Effector memory CD8-positive, alpha-beta T cell (primary cell): ENCODE measurements at regions not wholly inside any gene's neighbourhood (a gene's known extent, or its start where the extent isn't known, plus 50 kb on each side); places are given as distances from the start of the nearest gene placed in this dataset.
A peak's percentile ranks its signal among the peaks of the same experiment; 100 is the strongest.

ENCODE experiments used
- ATAC-seq: fragments of 150-1000 bp; cut with Tn5 transposase; replicated peaks from 2 replicates; pipeline ENCODE4 v1.10.0; 2021; ENCODE audit warnings: mild to moderate bottlenecking, moderate library complexity
- DNase-seq, 3 experiments: peaks; one replicate each; pipeline ENCODE4 v3.0.0; 2021
- H3K27ac Mint-ChIP-seq, 2 donors: one replicate each; pipeline ENCODE4 v1.8.0; 2022; ENCODE audit warnings: mild to moderate bottlenecking in 2 of 2, mixed read lengths in 2 of 2, moderate library complexity in 2 of 2
- H3K27me3 Mint-ChIP-seq, 2 donors: one replicate each; pipeline ENCODE4 v1.8.0; 2022; ENCODE audit warnings: mixed read lengths in 2 of 2
- H3K36me3 Mint-ChIP-seq: one replicate; pipeline ENCODE4 v1.8.0; 2022; ENCODE audit warnings: mild to moderate bottlenecking, moderate library complexity, mixed read lengths; ENCODE audit not compliant: insufficient read depth
- H3K4me1 Mint-ChIP-seq, 2 donors: one replicate each; pipeline ENCODE4 v1.8.0; 2022; ENCODE audit warnings: low read depth in 2 of 2, mixed read lengths in 2 of 2
- H3K4me3 Mint-ChIP-seq, 2 donors: one replicate each; pipeline ENCODE4 v1.8.0; 2022; ENCODE audit warnings: mild to moderate bottlenecking in 2 of 2, mixed read lengths in 2 of 2, moderate library complexity in 2 of 2
- H3K9me3 Mint-ChIP-seq, 2 donors: one replicate each; pipeline ENCODE4 v1.8.0; 2022; ENCODE audit warnings: mixed read lengths in 2 of 2

DNA sequence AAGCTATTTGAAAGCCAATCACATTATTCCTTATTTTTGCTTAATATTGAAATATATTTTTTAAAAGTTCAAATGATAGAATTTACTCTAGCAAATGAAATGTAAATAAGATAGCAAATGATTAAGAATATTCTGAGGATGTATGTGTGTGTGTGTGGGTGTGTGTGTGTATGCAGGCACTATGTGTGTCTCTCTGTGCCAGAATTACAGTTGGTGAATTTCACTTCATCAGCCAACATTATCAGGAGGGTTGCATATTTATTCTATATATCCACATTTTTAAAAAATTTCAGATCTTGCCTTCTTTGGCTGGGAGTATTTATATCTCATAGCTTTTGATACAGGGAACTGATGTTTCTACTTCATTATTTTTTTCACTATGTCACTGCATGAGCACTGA lies 274.9 kb upstream of the SOX5 start:
- Mint-ChIP-seq H3K27me3 (no peaks in the 10 kb centered on the region), H3K4me1 (no peaks in the 10 kb centered on the region)
- no peak for DNase-seq

DNA sequence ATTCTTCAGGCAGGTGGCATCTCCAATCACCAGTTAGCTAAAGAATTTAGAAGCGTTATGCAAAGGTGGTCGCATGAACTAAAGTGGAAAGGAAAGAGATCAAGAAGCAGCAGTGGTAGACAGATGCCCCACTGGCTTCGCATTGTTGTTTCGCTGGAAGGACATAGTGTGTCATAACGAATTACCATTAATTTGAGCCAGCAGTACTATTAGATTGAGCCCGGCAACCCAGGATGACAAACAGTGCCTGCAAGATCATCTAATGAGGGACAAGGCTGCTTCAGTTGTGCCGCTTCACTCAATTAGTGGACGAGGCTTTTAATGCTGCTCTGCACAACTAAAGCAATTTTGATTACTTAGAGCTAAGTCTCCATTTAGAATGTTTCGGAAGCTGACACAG lies 274.5 kb upstream of the SOX5 start:
- H3K4me3 Mint-ChIP-seq = no peak overlapping the region
- no peak for DNase-seq
- no peak for ATAC-seq
- no peaks in the 10 kb centered on the region for H3K36me3 Mint-ChIP-seq
- peaks cover 0 to 3% of the 10 kb centered on the region in 2 donors for H3K9me3 Mint-ChIP-seq
- no peak overlapping the region for H3K27ac Mint-ChIP-seq
- H3K27me3 Mint-ChIP-seq = no peaks in the 10 kb centered on the region
- H3K4me1 Mint-ChIP-seq = no peaks in the 10 kb centered on the region

More for the DNA sequence above, 274.9 kb upstream of the SOX5 start:
- ATAC-seq = no peak
- Mint-ChIP-seq H3K27ac (no peak overlapping the region), H3K9me3 (peaks cover 0 to 3% of the 10 kb centered on the region in 2 donors), H3K4me3 (no peak overlapping the region), H3K36me3 (no peaks in the 10 kb centered on the region)

DNA sequence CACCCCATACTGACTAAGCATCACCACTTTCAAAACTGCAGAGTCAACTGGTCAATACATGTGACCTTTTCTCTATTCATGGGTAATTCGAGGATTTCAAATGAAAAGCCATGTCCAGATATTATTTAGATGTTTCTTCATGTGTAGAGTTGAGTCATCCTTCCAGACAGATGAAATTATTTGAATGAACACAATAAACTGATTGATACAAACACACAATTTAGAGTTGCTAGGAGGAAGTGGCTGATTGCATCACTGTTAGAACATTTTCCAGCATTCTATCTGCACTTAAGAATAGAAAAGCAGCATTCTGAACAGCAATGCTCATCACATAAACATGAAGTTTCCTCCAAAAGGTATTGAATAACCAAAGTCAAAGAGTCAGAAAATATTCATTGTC lies 273.5 kb upstream of the SOX5 start:
- H3K4me1 Mint-ChIP-seq = no peaks in the 10 kb centered on the region
- ATAC-seq (no peak), DNase-seq (no peak)
- no peaks in the 10 kb centered on the region for H3K27me3 Mint-ChIP-seq
- H3K4me3 Mint-ChIP-seq = no peak overlapping the region
- H3K36me3 Mint-ChIP-seq = no peaks in the 10 kb centered on the region
- H3K27ac Mint-ChIP-seq = no peak overlapping the region
- H3K9me3 Mint-ChIP-seq = peaks cover 0 to 3% of the 10 kb centered on the region in 2 donors

DNA sequence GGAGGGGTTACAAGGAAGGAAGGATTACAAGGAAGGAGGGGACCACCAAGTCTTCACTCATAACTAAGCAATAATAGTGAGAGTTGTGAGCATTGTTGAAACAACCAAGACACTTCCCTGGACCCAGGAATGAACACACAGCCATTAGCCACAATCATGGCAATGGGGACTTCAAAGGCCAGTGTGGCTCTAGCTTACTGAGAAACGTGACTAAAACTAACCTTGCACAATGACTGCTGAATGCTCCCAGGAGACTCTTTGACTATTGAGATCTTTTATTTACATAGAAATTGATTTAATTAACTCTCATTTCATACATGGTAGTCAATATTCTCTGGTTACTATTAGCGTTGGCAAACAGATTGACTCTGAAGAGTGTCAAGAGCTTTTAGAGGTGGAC lies 263.0 kb upstream of the SOX5 start:
- no peak overlapping the region for H3K4me3 Mint-ChIP-seq
- no peaks in the 10 kb centered on the region for H3K36me3 Mint-ChIP-seq
- no peak overlapping the region for H3K27ac Mint-ChIP-seq
- H3K9me3 Mint-ChIP-seq = peaks cover 0 to 4% of the 10 kb centered on the region in 2 donors
- DNase-seq = no peak
- H3K4me1 Mint-ChIP-seq = no peaks in the 10 kb centered on the region
- no peak for ATAC-seq
- H3K27me3 Mint-ChIP-seq = no peaks in the 10 kb centered on the region

DNA sequence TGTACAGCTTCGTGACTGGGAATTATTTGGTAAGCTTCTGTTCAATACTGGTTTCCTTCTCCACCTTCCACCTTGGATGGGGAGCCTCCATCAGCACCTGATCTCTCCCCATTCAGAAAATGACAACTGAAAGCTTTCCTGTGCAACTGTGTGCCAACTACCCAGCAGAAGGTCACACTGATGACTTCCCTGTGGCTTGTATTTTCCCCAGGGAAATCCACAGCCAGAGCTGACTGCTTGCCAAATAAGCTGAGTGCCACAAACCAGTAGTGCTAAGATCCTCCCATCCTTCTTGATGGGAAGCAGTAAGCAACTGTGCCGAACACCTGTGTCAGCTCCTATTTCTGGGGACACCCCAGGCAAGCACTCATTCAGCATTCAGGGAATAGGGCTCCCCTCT lies 257.2 kb upstream of the SOX5 start:
- no peak for ATAC-seq
- no peak overlapping the region for H3K27ac Mint-ChIP-seq
- no peaks in the 10 kb centered on the region for H3K27me3 Mint-ChIP-seq
- H3K9me3 Mint-ChIP-seq = peaks cover 5 to 7% of the 10 kb centered on the region in 2 donors
- no peaks in the 10 kb centered on the region for H3K4me1 Mint-ChIP-seq
- no peak overlapping the region for H3K4me3 Mint-ChIP-seq
- H3K36me3 Mint-ChIP-seq = no peaks in the 10 kb centered on the region
- DNase-seq = no peak

DNA sequence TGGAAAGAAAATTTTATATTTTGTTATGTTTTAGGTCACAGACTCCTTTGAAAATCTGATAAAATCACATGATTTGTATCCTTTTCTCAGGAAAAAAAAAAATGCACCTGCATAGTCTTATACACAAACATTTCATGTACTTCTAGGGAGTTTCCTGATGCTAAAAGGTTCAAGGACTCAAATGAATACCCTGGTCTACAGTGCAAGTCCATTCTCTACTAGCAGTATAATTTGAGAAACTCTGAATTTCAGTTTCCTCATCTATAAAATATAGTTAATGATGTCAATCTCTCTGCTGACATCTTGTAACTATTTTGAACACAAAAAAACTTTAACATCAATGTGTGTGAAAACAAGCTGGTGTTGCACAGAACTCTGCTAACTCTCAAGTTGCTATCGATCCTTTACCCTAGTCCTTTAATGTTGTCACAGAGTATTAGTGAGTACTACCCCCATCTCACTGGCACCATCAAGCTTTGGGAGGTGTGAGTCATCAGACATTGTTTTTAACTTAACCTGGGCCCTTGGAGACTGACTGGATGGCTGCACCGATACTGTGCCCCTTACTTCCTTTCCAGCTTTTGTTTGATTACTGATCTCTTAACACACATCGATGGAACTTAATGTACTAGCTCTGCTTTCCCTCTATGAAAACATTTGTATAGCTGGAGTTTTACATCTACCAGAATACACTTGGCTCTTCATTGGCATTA lies 251.9 kb upstream of the SOX5 start:
- DNase-seq = no peak
- Mint-ChIP-seq H3K9me3 (peaks cover 1 to 7% of the 10 kb centered on the region in 2 donors), H3K36me3 (no peaks in the 10 kb centered on the region), H3K4me1 (no peaks in the 10 kb centered on the region), H3K27ac (no peak overlapping the region), H3K27me3 (no peaks in the 10 kb centered on the region), H3K4me3 (no peak overlapping the region)
- no peak for ATAC-seq

DNA sequence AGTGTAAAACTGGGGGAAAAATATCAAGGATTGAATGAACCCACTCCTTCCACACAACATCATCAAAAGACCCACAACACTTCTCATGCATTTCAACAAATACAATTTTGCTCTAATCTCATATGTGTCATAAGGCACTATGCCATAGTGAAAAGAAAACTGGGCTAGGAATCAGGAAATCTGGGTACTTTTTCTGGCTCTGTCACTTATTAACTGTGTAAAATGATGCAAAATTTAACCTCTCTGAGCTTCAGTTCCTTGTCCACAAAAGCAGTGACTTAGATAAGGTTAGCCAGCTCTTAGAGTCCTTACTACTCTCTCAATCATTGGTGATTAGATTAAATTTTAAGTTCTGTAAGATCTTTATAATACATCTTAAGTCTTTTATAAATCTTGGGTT lies 250.5 kb upstream of the SOX5 start:
- ATAC-seq (no peak), DNase-seq (no peak)
- Mint-ChIP-seq H3K27me3 (no peaks in the 10 kb centered on the region), H3K9me3 (peaks cover 1 to 7% of the 10 kb centered on the region in 2 donors), H3K4me3 (no peak overlapping the region), H3K36me3 (no peaks in the 10 kb centered on the region), H3K27ac (no peak overlapping the region), H3K4me1 (no peaks in the 10 kb centered on the region)

DNA sequence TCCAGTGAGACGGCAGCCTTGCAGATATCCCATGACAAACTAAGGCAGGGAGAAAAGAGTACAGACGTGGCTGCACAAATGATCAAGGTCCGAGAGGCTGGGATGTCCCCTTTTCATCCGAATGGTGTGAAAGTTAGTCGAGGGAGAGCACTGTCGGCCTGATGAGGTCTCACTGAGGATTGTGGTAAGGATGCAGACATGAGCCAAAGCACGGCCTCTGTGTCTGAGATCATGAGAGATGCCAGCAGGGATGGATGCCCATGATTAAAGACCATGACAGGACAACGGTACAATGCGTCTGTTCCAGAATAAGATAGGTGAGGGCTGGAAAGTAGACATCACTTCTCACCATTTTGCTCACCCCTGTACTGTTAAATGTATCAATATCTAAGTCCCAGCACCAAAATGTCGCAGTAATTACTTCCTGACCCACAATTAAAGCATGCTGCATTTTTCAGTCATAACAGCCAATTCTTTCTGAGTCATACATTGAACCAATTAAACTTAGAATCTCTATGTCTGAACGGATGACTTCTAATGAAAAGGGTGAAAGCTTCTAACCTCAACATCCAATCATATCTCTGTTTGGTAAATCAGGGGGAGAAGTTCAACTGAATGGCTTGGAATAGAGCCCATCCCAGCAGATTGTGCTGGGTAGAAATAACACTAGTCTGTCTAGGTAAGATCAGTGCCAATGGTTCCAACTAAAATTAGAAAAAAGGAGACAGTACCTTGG lies 249.6 kb upstream of the SOX5 start:
- H3K4me1 Mint-ChIP-seq = no peaks in the 10 kb centered on the region
- no peaks in the 10 kb centered on the region for H3K27me3 Mint-ChIP-seq
- no peak overlapping the region for H3K4me3 Mint-ChIP-seq
- H3K9me3 Mint-ChIP-seq = peaks cover 1 to 6% of the 10 kb centered on the region in 2 donors
- no peak overlapping the region for H3K27ac Mint-ChIP-seq
- ATAC-seq (no peak), DNase-seq (no peak)
- H3K36me3 Mint-ChIP-seq = no peaks in the 10 kb centered on the region

DNA sequence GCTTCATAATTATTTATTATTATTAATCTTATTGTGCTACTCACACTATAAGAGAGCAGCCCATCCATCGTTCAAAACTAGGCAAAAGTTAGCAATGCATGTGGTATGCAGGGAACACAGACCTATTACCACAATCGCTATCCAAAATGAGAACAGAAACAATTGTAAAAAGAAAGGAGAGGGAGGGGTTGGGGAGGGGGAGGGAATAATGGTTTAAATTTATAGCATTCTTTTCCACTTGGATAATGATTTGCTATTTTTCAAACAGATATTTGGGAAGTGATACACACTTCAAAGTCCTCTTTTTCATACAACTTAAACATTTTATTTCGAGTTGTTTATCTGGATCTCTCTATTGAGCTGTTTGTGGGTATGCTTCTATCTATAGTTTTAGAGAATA lies 248.6 kb upstream of the SOX5 start:
- ATAC-seq (no peak), DNase-seq (no peak)
- no peaks in the 10 kb centered on the region for H3K27me3 Mint-ChIP-seq
- H3K36me3 Mint-ChIP-seq = no peaks in the 10 kb centered on the region
- no peak overlapping the region for H3K27ac Mint-ChIP-seq
- H3K9me3 Mint-ChIP-seq = no peaks in the 10 kb centered on the region
- H3K4me3 Mint-ChIP-seq = no peak overlapping the region
- H3K4me1 Mint-ChIP-seq = no peaks in the 10 kb centered on the region

DNA sequence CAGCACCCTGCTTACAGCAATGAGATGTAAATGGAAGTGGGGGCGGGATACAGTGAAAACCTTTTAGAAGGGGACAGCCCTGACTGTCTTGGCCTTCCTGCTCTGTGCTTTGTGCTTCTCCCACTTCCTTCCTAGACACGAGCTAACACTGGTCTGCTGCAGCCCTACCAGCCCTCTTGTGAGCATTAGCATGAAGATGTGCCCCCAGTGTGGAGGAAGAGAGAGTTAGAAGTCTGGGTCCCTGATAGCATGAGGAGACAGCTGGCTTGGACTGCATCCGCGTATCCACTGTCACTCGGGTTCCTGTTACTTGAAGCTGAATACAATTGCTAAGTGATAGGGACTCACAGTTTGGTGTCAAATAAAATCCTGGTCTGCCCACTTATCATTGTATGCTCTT lies 248.1 kb upstream of the SOX5 start:
- ATAC-seq (no peak), DNase-seq (no peak)
- no peak overlapping the region for H3K27ac Mint-ChIP-seq
- no peak overlapping the region for H3K4me3 Mint-ChIP-seq
- no peaks in the 10 kb centered on the region for H3K27me3 Mint-ChIP-seq
- H3K9me3 Mint-ChIP-seq = no peaks in the 10 kb centered on the region
- H3K4me1 Mint-ChIP-seq = no peaks in the 10 kb centered on the region
- no peaks in the 10 kb centered on the region for H3K36me3 Mint-ChIP-seq

DNA sequence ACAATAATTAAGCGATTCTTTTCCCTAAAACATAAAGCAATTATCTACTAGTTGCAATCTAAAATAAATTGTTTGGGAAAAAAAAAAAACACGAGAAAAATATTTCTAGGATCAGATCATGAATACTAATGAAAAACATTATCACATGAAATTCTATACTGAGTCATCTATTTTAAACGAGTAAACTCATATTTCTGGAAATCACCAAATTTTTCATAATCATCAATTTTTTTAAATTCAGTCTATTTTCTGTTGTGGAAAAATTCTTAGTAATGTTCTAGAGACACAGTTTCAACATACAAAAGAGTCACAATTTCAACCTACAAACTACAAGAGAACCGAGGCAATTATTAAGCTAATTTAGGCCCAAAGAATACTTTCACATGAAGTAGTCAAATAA lies 245.6 kb upstream of the SOX5 start:
- ATAC-seq (no peak), DNase-seq (no peak)
- Mint-ChIP-seq H3K36me3 (no peaks in the 10 kb centered on the region), H3K27me3 (no peaks in the 10 kb centered on the region), H3K27ac (no peak overlapping the region), H3K4me1 (no peaks in the 10 kb centered on the region), H3K4me3 (no peak overlapping the region), H3K9me3 (no peaks in the 10 kb centered on the region)

DNA sequence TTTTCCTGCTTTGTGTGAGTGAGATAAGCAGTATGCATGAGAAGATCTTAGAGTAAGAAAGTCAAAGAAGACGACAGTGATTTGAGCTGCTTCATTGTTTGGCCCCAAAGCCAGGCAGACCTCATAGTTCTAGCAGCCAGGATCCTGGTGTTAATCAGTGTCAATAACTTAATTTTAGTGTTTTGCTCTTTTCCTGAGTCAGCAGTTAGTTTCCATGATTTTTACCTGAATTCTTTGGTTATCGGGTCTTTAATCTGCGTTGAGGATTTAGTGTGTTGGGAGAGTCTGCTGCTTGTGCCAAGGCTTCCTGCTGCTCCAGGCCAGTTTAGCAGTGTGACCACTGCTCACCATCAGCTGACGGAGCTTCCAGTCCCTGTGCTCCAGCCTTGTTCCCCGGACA lies 241.6 kb upstream of the SOX5 start:
- no peaks in the 10 kb centered on the region for H3K27me3 Mint-ChIP-seq
- DNase-seq (no peak), ATAC-seq (no peak)
- H3K36me3 Mint-ChIP-seq = no peaks in the 10 kb centered on the region
- H3K4me3 Mint-ChIP-seq = no peak overlapping the region
- H3K9me3 Mint-ChIP-seq = no peaks in the 10 kb centered on the region
- H3K27ac Mint-ChIP-seq = no peak overlapping the region
- no peaks in the 10 kb centered on the region for H3K4me1 Mint-ChIP-seq

DNA sequence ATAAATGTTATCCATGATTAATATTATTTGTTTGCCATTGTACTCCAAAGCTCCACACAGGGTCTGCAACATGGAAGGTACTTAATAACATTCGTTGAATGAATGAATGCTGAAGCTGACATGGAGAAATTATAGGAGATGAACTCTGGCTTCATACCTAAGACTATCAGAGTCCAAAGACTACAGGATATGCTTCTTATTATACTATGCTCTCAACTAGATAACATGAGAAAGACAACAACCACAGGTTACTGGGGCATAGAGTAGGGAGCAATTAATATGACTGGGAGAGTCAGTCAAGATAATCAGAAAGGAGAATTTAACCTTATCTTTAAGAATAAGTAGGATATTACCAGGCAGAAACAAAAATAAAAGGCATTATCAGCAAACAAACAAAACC lies 236.3 kb upstream of the SOX5 start:
- H3K4me1 Mint-ChIP-seq = no peaks in the 10 kb centered on the region
- H3K27ac Mint-ChIP-seq = peak overlapping the region in 1 of 2 donors; percentile 17
- ATAC-seq = no peak
- H3K9me3 Mint-ChIP-seq = no peaks in the 10 kb centered on the region
- no peaks in the 10 kb centered on the region for H3K27me3 Mint-ChIP-seq
- H3K36me3 Mint-ChIP-seq = no peaks in the 10 kb centered on the region
- no peak for DNase-seq
- no peak overlapping the region for H3K4me3 Mint-ChIP-seq

DNA sequence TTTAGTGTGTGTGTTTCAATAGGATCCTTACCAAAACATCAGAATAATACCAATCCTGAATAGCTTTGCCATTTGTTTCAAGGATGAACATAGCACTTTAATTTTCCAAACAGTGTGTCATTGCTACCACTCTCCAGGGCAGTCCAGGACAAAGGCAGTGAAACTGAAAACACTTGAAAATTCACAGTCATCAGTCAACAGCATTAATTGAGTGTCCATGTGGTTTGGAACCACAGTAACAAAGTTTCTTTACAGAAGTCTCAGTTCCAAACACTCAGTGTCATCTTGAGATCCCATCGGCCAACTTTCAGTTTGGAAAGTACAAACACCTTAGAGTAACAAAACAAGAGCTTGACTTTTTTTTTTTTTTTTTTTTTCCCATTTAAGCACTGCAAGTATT lies 228.4 kb upstream of the SOX5 start:
- H3K4me3 Mint-ChIP-seq = no peak overlapping the region
- DNase-seq (no peak), ATAC-seq (no peak)
- no peaks in the 10 kb centered on the region for H3K4me1 Mint-ChIP-seq
- no peaks in the 10 kb centered on the region for H3K9me3 Mint-ChIP-seq
- H3K36me3 Mint-ChIP-seq = no peaks in the 10 kb centered on the region
- no peak overlapping the region for H3K27ac Mint-ChIP-seq
- no peaks in the 10 kb centered on the region for H3K27me3 Mint-ChIP-seq
